ENCODE measurements at regions not wholly inside any gene's neighbourhood (a gene's known extent, or its start where the extent isn't known, plus 50 kb on each side); places are given as distances from the start of the nearest gene placed in this dataset.

GRCh38 chr20:11178946-11179654 lies 505.3 kb upstream of the JAG1 start:
- Histone ChIP-seq H3K36me3 (ENCODE audit: control insufficient read depth in 1 of 2, insufficient read depth in 2 of 2, low read length in 2 of 2) (no peaks in the 10 kb centered on the region), H4K20me1 (ENCODE audit: insufficient read depth) (no peaks in the 10 kb centered on the region), H3K27ac (ENCODE audit: low read depth, low read length) (peak overlapping the region; percentile 20; the same call in 1 of the 2 replicates), H3K9ac (ENCODE audit: low read length) (peak overlapping the region; percentile 34), H3K4me2 (ENCODE audit: low read length) (peak overlapping the region; percentile 71), H3K4me1 (ENCODE audit: control insufficient read depth in 1 of 2, insufficient read depth in 2 of 2, low read length in 2 of 2) (peaks cover 3 to 12% of the 10 kb centered on the region in 2 experiments; a peak in 3 of 4 replicates), H3K4me3 (replicated peaks in 1 of 2; ENCODE audit: low read depth in 1 of 2, low read length in 2 of 2) (peak overlapping the region in 1 of 2 experiments; percentile 25; a peak in 2 of 4 replicates), H3K79me2 (ENCODE audit: insufficient read depth, low read length) (no peaks in the 10 kb centered on the region), H2AFZ (ENCODE audit: low read depth, low read length, poor library complexity, severe bottlenecking) (peak overlapping the region; percentile 92), H3K9me3 (ENCODE audit: control insufficient read depth in 1 of 2, insufficient read depth in 1 of 2, low read depth in 1 of 2, low read length in 2 of 2) (no peaks in the 10 kb centered on the region; a peak in 1 of 4 replicates), H3K27me3 (ENCODE audit: insufficient read depth, low read length) (no peaks in the 10 kb centered on the region), H3K9me2 (ENCODE audit: insufficient read depth) (no peaks in the 10 kb centered on the region)
- BruUV-seq (replicated peaks) = no TSS peak
- DNase-seq (ENCODE audit: low read depth, low spot score) = peak; percentile 88
- CTCF ChIA-PET = interaction anchor here (0.7 to 1.8 kb wide), 10 partner anchors 8 to 89 kb away, joined by 3 to 16 read pairs (median 4); no protein-coding TSS in a partner anchor
- intact Hi-C loops (cut with micrococcal nuclease) = loop anchor here (10.0 kb wide), 1 partner anchor 174 kb away; no protein-coding TSS in a partner anchor
- peak; percentile 99 for ATAC-seq
- POLR2A ChIA-PET = interaction anchor here (0.9 kb wide), 2 partner anchors 15 to 16 kb away, joined by 3 read pairs; no protein-coding TSS in a partner anchor
- TF ChIP-seq, protein P1, sequence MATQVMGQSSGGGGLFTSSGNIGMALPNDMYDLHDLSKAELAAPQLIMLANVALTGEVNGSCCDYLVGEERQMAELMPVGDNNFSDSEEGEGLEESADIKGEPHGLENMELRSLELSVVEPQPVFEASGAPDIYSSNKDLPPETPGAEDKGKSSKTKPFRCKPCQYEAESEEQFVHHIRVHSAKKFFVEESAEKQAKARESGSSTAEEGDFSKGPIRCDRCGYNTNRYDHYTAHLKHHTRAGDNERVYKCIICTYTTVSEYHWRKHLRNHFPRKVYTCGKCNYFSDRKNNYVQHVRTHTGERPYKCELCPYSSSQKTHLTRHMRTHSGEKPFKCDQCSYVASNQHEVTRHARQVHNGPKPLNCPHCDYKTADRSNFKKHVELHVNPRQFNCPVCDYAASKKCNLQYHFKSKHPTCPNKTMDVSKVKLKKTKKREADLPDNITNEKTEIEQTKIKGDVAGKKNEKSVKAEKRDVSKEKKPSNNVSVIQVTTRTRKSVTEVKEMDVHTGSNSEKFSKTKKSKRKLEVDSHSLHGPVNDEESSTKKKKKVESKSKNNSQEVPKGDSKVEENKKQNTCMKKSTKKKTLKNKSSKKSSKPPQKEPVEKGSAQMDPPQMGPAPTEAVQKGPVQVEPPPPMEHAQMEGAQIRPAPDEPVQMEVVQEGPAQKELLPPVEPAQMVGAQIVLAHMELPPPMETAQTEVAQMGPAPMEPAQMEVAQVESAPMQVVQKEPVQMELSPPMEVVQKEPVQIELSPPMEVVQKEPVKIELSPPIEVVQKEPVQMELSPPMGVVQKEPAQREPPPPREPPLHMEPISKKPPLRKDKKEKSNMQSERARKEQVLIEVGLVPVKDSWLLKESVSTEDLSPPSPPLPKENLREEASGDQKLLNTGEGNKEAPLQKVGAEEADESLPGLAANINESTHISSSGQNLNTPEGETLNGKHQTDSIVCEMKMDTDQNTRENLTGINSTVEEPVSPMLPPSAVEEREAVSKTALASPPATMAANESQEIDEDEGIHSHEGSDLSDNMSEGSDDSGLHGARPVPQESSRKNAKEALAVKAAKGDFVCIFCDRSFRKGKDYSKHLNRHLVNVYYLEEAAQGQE (IDR thresholded peaks at IDR 0.05; ENCODE audit: low read depth) = no peak
- TF ChIP-seq CBX3 (IDR thresholded peaks at IDR 0.05; ENCODE audit: low read depth) (peak; percentile 72; the same call in 1 of the 2 replicates), SRF (IDR thresholded peaks at IDR 0.05; ENCODE audit: low read depth) (peak; percentile 54; the same call in 1 of the 2 replicates), EZH2 (IDR thresholded peaks at IDR 0.05) (no peak), SIN3A (IDR thresholded peaks at IDR 0.05; ENCODE audit: low read depth) (no peak), CEBPB (IDR thresholded peaks at IDR 0.05; ENCODE audit: low read depth) (no peak; the same call in 1 of the 2 replicates), SP1 (IDR thresholded peaks at IDR 0.05; ENCODE audit: low read depth) (peak; percentile 69), FOSL1 (IDR thresholded peaks at IDR 0.05; ENCODE audit: low read depth) (peak; percentile 93), JUND (IDR thresholded peaks at IDR 0.05) (peak; percentile 75)
- TF ChIP-seq, protein P2, sequence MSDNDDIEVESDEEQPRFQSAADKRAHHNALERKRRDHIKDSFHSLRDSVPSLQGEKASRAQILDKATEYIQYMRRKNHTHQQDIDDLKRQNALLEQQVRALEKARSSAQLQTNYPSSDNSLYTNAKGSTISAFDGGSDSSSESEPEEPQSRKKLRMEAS (IDR thresholded peaks at IDR 0.05) = no peak; the same call in 1 of the 2 replicates
- TF ChIP-seq, protein P3, sequence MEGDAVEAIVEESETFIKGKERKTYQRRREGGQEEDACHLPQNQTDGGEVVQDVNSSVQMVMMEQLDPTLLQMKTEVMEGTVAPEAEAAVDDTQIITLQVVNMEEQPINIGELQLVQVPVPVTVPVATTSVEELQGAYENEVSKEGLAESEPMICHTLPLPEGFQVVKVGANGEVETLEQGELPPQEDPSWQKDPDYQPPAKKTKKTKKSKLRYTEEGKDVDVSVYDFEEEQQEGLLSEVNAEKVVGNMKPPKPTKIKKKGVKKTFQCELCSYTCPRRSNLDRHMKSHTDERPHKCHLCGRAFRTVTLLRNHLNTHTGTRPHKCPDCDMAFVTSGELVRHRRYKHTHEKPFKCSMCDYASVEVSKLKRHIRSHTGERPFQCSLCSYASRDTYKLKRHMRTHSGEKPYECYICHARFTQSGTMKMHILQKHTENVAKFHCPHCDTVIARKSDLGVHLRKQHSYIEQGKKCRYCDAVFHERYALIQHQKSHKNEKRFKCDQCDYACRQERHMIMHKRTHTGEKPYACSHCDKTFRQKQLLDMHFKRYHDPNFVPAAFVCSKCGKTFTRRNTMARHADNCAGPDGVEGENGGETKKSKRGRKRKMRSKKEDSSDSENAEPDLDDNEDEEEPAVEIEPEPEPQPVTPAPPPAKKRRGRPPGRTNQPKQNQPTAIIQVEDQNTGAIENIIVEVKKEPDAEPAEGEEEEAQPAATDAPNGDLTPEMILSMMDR (IDR thresholded peaks at IDR 0.05 in 2 of 3, conservative IDR thresholded peaks at IDR 0.05 in 1 of 3; ENCODE audit: borderline replicate concordance in 1 of 3, insufficient read depth in 1 of 3, low read depth in 2 of 3, low read length in 2 of 3) = peak in 2 of 3 experiments; percentile 49 to 52; a peak in 4 of 6 replicates
- RAD21 ChIA-PET (ENCODE audit: low non-redundant PET in 1 of 2, low total read pairs in 2 of 2, uncharacterized antibody in 2 of 2, unreplicated experiment in 2 of 2) = no interaction called here
